SK-N-SH (cell line): ENCODE measurements at regions not wholly inside any gene's neighbourhood (a gene's known extent, or its start where the extent isn't known, plus 50 kb on each side); places are given as distances from the start of the nearest gene placed in this dataset.

ENCODE experiments used
- CTCF ChIA-PET: fragments of 300-600, 350-600 bp; formaldehyde crosslinking; extraction: SDS; loops from one replicate; lab custom pipeline; 2021; lab: Yijun Ruan, JAX
- POLR2A ChIA-PET: fragments of 350-600 bp; sonication (Branson Sonifier 250); formaldehyde crosslinking; extraction: SDS; loops from one replicate; lab custom pipeline; 2020; ENCODE audit warnings: antibody characterized with exemption, inconsistent platforms; lab: Yijun Ruan, JAX
- DNase-seq: peaks from one replicate; pipeline ENCODE4 v3.0.0; 2012
- H2AFZ ChIP-seq: fragments of 200-600 bp; sonication (generic); 2 replicates; pipeline ENCODE4 v1.8.1; 2016; ENCODE audit warnings: antibody characterized with exemption, mild to moderate bottlenecking, low read depth
- H3F3A ChIP-seq: fragments of 200-600 bp; sonication (generic); replicated peaks from 2 replicates; pipeline ENCODE3; 2016; ENCODE audit warnings: antibody characterized with exemption, mild to moderate bottlenecking; ENCODE audit not compliant: insufficient read depth
- H3K27ac ChIP-seq, 2 experiments: fragments of 200-500 bp in 1 of 2; fragments of 200-600 bp in 1 of 2; sonication (Bioruptor generic) in 1 of 2; sonication (generic), shearing (Covaris generic) in 1 of 2; 2 replicates each; pipeline versions ENCODE4 v1.5.1 to v1.6.1; 2014 to 2016; ENCODE audit warnings: low read depth in 2 of 2, inconsistent platforms in 1 of 2, low read length in 1 of 2, mild to moderate bottlenecking in 1 of 2, mixed read lengths in 1 of 2
- H3K27me3 ChIP-seq: fragments of 200-600 bp; sonication (generic), shearing (Covaris generic); 2 replicates; pipeline ENCODE4 v1.6.1; 2016; ENCODE audit warnings: mixed run types; ENCODE audit not compliant: insufficient read depth
- H3K36me3 ChIP-seq, 2 experiments: fragments of 200-500 bp in 1 of 2; fragments of 200-600 bp in 1 of 2; sonication (Bioruptor generic) in 1 of 2; sonication (generic) in 1 of 2; replicated peaks in 1 of 2; 2 replicates each; pipeline versions ENCODE3 to v1.5.1; 2014 to 2016; ENCODE audit warnings: low read length in 1 of 2, mild to moderate bottlenecking in 1 of 2; ENCODE audit not compliant: insufficient read depth in 2 of 2, control insufficient read depth in 1 of 2
- H3K4me1 ChIP-seq, 2 experiments: fragments of 200-500 bp in 1 of 2; fragments of 200-600 bp in 1 of 2; sonication (Bioruptor generic) in 1 of 2; sonication (generic), shearing (Covaris generic) in 1 of 2; 2 replicates each; pipeline versions ENCODE4 v1.5.1 to v1.6.1; 2014 to 2016; ENCODE audit warnings: low read depth in 1 of 2, low read length in 1 of 2, mixed run types in 1 of 2; ENCODE audit not compliant: insufficient read depth in 2 of 2, control insufficient read depth in 1 of 2
- H3K4me2 ChIP-seq: fragments of 200-600 bp; sonication (generic), shearing (Covaris generic); 2 replicates; pipeline ENCODE4 v1.6.1; 2017; ENCODE audit warnings: mixed run types
- H3K4me3 ChIP-seq, 2 experiments: fragments of 200-500 bp in 1 of 2; fragments of 200-600 bp in 1 of 2; sonication (Bioruptor generic) in 1 of 2; sonication (generic), shearing (Covaris generic) in 1 of 2; 2 replicates each; pipeline versions ENCODE4 v1.5.1 to v1.8.1; 2014 to 2016; ENCODE audit warnings: low read depth in 2 of 2, inconsistent platforms in 1 of 2, low read length in 1 of 2, mild to moderate bottlenecking in 1 of 2, mixed read lengths in 1 of 2, moderate library complexity in 1 of 2
- H3K79me2 ChIP-seq: fragments of 200-600 bp; sonication (generic); 2 replicates; pipeline ENCODE4 v1.8.1; 2017; ENCODE audit warnings: mild to moderate bottlenecking; ENCODE audit not compliant: insufficient read depth
- H3K9ac ChIP-seq: fragments of 200-600 bp; sonication (generic); 2 replicates; pipeline ENCODE4 v1.6.1; 2017; ENCODE audit warnings: mixed run types
- H3K9me2 ChIP-seq: fragments of 200-600 bp; sonication (generic); 2 replicates; pipeline ENCODE4 v1.6.1; 2017; ENCODE audit warnings: mixed run types
- H3K9me3 ChIP-seq: fragments of 200-600 bp; sonication (generic); 2 replicates; pipeline ENCODE4 v1.6.1; 2017; ENCODE audit warnings: mixed run types, mild to moderate bottlenecking, moderate library complexity
- H4K20me1 ChIP-seq: fragments of 200-600 bp; sonication (generic); 2 replicates; pipeline ENCODE4 v1.6.1; 2017; ENCODE audit warnings: mild to moderate bottlenecking, mixed run types; ENCODE audit not compliant: insufficient read depth
- ELF1 ChIP-seq: IDR thresholded peaks from 2 replicates; pipeline ENCODE4 v1.4.0; 2012
- EZH2phosphoT487 ChIP-seq: fragments of 200-600 bp; sonication (generic); IDR thresholded peaks from 2 replicates; pipeline ENCODE4 v1.6.1; 2017; ENCODE audit warnings: low read depth, mixed run types, mild to moderate bottlenecking, antibody characterized with exemption, moderate library complexity, borderline replicate concordance
- FOSL2 ChIP-seq: IDR thresholded peaks from 2 replicates; pipeline ENCODE4 v1.4.0; 2012; ENCODE audit warnings: low read depth, mild to moderate bottlenecking, moderate library complexity, borderline replicate concordance
- FOXM1 ChIP-seq: IDR thresholded peaks from 2 replicates; pipeline ENCODE4 v1.4.0; 2012; ENCODE audit warnings: low read depth, mild to moderate bottlenecking
- GABPA ChIP-seq: IDR thresholded peaks from 2 replicates; pipeline ENCODE4 v1.4.0; 2012; ENCODE audit warnings: low read depth, mild to moderate bottlenecking
- GATA2 ChIP-seq: sonication (generic); formaldehyde crosslinking; IDR thresholded peaks from 2 replicates; pipeline ENCODE4 v1.5.0; 2020; ENCODE audit warnings: mild to moderate bottlenecking, missing genetic modification reagents
- JUND ChIP-seq: IDR thresholded peaks from 2 replicates; pipeline ENCODE4 v1.4.0; 2012
- MXI1 ChIP-seq: IDR thresholded peaks from 2 replicates; pipeline ENCODE4 v1.6.1; 2012; ENCODE audit warnings: mild to moderate bottlenecking, low read depth, low read length, improper control_type of control experiment
- POLR2AphosphoS5 ChIP-seq: IDR thresholded peaks from 2 replicates; pipeline ENCODE4 v1.6.1; 2012; ENCODE audit warnings: low read depth, low read length
- RCOR1 ChIP-seq: fragments of 150-350 bp; IDR thresholded peaks from 2 replicates; pipeline ENCODE4 v1.6.1; 2017; ENCODE audit warnings: antibody characterized with exemption, low read length
- SIN3A ChIP-seq: IDR thresholded peaks from 2 replicates; pipeline ENCODE4 v1.6.1; 2012; ENCODE audit warnings: low read depth, mild to moderate bottlenecking, low read length, moderate library complexity, borderline replicate concordance
- TCF12 ChIP-seq: IDR thresholded peaks from 2 replicates; pipeline ENCODE4 v1.4.0; 2012
- TEAD4 ChIP-seq: IDR thresholded peaks from 2 replicates; pipeline ENCODE4 v1.4.0; 2012; ENCODE audit warnings: mild to moderate bottlenecking, borderline replicate concordance; ENCODE audit not compliant: insufficient read depth
- WGBS: methylation state at CpG from one replicate; pipeline ENCODE4 v1.1.6; 2017; ENCODE audit warnings: low lambda C conversion rate; 5-methylcytosine and 5-hydroxymethylcytosine counted together
- TF ChIP-seq, protein P1 (sequence below): IDR thresholded peaks from 2 replicates; pipeline ENCODE4 v1.6.1; 2012; ENCODE audit warnings: mild to moderate bottlenecking, low read depth, low read length, moderate library complexity
- TF ChIP-seq, protein P2 (sequence below): IDR thresholded peaks from 2 replicates; pipeline ENCODE4 v1.4.0; 2012; ENCODE audit warnings: low read depth
- TF ChIP-seq, protein P3 (sequence below): fragments of 150-350 bp; IDR thresholded peaks from 2 replicates; pipeline ENCODE4 v1.6.1; 2017; ENCODE audit warnings: antibody characterized with exemption, low read length, low read depth, borderline replicate concordance

DNA sequence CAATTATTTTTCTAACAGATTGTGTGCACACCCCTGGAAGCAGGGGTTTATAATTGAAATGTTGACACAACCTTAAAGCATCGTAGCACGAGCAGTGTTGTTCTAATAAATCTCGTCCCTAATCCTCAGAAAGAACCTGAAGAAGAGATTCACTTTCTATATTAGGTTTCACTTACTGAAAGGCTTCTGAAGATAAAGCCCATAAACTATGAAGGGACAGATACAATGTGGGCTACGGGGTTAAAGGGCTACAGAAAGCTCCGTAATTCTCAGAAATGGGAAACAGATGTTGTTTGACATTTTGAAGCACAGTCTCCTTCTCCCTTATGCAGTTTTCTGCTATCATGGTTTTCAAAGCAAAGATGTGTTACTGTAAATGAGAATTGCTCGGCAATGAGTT is 479.6 kb downstream of the GATA3 start:
- CTCF ChIA-PET = interaction anchor here (1.3 kb wide), 1 partner anchor 116 kb away, joined by 3 read pairs; no protein-coding TSS in a partner anchor
- H3K9me3 ChIP-seq = no peaks in the 10 kb centered on the region
- no peaks in the 10 kb centered on the region for H3K27me3 ChIP-seq
- no peaks in the 10 kb centered on the region for H3K9me2 ChIP-seq
- H4K20me1 ChIP-seq = no peaks in the 10 kb centered on the region
- H3K36me3 ChIP-seq = no peaks in the 10 kb centered on the region
- H3K9ac ChIP-seq = no peak overlapping the region
- H3K4me1 ChIP-seq = peaks cover 0 to 9% of the 10 kb centered on the region in 2 experiments; a peak in 2 of 4 replicates
- peak; percentile 30 for DNase-seq
- TF ChIP-seq TCF12 = 0 out of 2 replicates have a peak, but pooled peaks have one; percentile 6
- TF ChIP-seq RCOR1 = peak; percentile 33; the same call in 1 of the 2 replicates
- no peak for TF ChIP-seq POLR2AphosphoS5
- TF ChIP-seq, protein P1, sequence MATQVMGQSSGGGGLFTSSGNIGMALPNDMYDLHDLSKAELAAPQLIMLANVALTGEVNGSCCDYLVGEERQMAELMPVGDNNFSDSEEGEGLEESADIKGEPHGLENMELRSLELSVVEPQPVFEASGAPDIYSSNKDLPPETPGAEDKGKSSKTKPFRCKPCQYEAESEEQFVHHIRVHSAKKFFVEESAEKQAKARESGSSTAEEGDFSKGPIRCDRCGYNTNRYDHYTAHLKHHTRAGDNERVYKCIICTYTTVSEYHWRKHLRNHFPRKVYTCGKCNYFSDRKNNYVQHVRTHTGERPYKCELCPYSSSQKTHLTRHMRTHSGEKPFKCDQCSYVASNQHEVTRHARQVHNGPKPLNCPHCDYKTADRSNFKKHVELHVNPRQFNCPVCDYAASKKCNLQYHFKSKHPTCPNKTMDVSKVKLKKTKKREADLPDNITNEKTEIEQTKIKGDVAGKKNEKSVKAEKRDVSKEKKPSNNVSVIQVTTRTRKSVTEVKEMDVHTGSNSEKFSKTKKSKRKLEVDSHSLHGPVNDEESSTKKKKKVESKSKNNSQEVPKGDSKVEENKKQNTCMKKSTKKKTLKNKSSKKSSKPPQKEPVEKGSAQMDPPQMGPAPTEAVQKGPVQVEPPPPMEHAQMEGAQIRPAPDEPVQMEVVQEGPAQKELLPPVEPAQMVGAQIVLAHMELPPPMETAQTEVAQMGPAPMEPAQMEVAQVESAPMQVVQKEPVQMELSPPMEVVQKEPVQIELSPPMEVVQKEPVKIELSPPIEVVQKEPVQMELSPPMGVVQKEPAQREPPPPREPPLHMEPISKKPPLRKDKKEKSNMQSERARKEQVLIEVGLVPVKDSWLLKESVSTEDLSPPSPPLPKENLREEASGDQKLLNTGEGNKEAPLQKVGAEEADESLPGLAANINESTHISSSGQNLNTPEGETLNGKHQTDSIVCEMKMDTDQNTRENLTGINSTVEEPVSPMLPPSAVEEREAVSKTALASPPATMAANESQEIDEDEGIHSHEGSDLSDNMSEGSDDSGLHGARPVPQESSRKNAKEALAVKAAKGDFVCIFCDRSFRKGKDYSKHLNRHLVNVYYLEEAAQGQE = no peak
- peak; percentile 16; the same call in 1 of the 2 replicates for TF ChIP-seq GATA2 (CRISPR knock-in tag)
- TF ChIP-seq, protein P2, sequence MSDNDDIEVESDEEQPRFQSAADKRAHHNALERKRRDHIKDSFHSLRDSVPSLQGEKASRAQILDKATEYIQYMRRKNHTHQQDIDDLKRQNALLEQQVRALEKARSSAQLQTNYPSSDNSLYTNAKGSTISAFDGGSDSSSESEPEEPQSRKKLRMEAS = no peak
- TF ChIP-seq ELF1 = no peak
- no peak for TF ChIP-seq MXI1
- TF ChIP-seq FOXM1 = no peak
- POLR2A ChIA-PET = no interaction called here
- H3K27ac ChIP-seq = no peak overlapping the region; a peak in 1 of 4 replicates
- no peaks in the 10 kb centered on the region for H3K79me2 ChIP-seq
- no peak overlapping the region for H2AFZ ChIP-seq
- 40% methylated on average over 6 of the region's 6 CpGs for WGBS
- H3K4me2 ChIP-seq = no peak overlapping the region
- H3F3A ChIP-seq = no peaks in the 10 kb centered on the region
- H3K4me3 ChIP-seq = no peak overlapping the region

DNA sequence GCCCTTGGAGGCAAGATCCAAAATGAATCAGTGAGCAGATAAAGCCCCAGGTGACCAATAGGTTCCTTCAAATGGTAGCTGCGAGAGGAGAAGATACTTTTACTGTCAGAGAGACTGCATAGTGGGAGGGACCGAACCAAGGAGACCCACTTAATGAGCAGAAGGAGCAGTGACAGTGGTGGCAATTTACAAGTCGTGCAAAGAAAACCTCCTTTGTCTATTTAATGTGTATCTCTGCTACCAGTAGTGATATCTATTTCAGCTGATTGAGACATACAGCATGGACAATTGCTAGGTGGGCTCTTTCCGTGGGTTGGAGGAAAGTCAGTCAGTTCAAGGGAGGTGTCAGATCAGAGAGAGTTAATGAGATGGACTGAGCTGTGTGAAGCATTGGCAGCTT is 480.4 kb downstream of the GATA3 start:
- CTCF ChIA-PET = interaction anchor here (1.3 kb wide), 1 partner anchor 115 kb away, joined by 3 read pairs; no protein-coding TSS in a partner anchor
- Histone ChIP-seq H3K4me1 (peaks cover 0 to 9% of the 10 kb centered on the region in 2 experiments; a peak in 2 of 4 replicates), H3F3A (no peaks in the 10 kb centered on the region), H4K20me1 (no peaks in the 10 kb centered on the region), H3K9ac (no peak overlapping the region), H3K79me2 (no peaks in the 10 kb centered on the region), H3K27ac (no peak overlapping the region), H3K9me3 (no peaks in the 10 kb centered on the region), H3K27me3 (no peaks in the 10 kb centered on the region), H3K4me2 (no peak overlapping the region), H3K4me3 (no peak overlapping the region), H3K36me3 (no peaks in the 10 kb centered on the region)
- 33% methylated on average over 4 of the region's 4 CpGs for WGBS
- POLR2A ChIA-PET = no interaction called here
- DNase-seq = no peak
- TF ChIP-seq TEAD4 (no peak), JUND (no peak), SIN3A (no peak), GABPA (no peak), POLR2AphosphoS5 (no peak), EZH2phosphoT487 (no peak), RCOR1 (no peak), FOSL2 (no peak), MXI1 (no peak), GATA2 (CRISPR knock-in tag) (no peak)
- TF ChIP-seq, protein P3, sequence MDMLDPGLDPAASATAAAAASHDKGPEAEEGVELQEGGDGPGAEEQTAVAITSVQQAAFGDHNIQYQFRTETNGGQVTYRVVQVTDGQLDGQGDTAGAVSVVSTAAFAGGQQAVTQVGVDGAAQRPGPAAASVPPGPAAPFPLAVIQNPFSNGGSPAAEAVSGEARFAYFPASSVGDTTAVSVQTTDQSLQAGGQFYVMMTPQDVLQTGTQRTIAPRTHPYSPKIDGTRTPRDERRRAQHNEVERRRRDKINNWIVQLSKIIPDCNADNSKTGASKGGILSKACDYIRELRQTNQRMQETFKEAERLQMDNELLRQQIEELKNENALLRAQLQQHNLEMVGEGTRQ = no peak
- TF ChIP-seq, protein P2 = no peak
- TF ChIP-seq, all 33 proteins: peak for 0
- Histone ChIP-seq H3K9me2 (no peaks in the 10 kb centered on the region), H2AFZ (no peak overlapping the region)
